ENCODE measurements at regions not wholly inside any gene's neighbourhood (a gene's known extent, or its start where the extent isn't known, plus 50 kb on each side); places are given as distances from the start of the nearest gene placed in this dataset.
A peak's percentile ranks its signal among the peaks of the same experiment; 100 is the strongest.

GRCh38 chr1:29504709-29505410 is 268.5 kb downstream of the PTPRU start:
- H3K9me3 Mint-ChIP-seq: no peaks in the 10 kb centered on the region
- POLR2A ChIA-PET: no interaction called here
- no peak for DNase-seq
- H3K4me3 Mint-ChIP-seq: no peak overlapping the region
- H3K36me3 Mint-ChIP-seq (ENCODE audit: low read depth): no peaks in the 10 kb centered on the region
- CTCF ChIA-PET: no interaction called here
- peaks cover 2% of the 10 kb centered on the region for H3K27me3 Mint-ChIP-seq
- no peak overlapping the region for H3K27ac Mint-ChIP-seq
- no peaks in the 10 kb centered on the region for H3K4me1 Mint-ChIP-seq

GRCh38 chr1:29504196-29504595 is 267.9 kb downstream of the PTPRU start:
- H3K9me3 Mint-ChIP-seq: no peaks in the 10 kb centered on the region
- no peak overlapping the region for H3K27ac Mint-ChIP-seq
- no peaks in the 10 kb centered on the region for H3K36me3 Mint-ChIP-seq (ENCODE audit: low read depth)
- H3K4me3 Mint-ChIP-seq: no peak overlapping the region
- peaks cover 2% of the 10 kb centered on the region for H3K27me3 Mint-ChIP-seq
- no peaks in the 10 kb centered on the region for H3K4me1 Mint-ChIP-seq
- POLR2A ChIA-PET: no interaction called here
- no peak for DNase-seq
- CTCF ChIA-PET: no interaction called here

GRCh38 chr1:29502911-29503840 is 266.9 kb downstream of the PTPRU start:
- Mint-ChIP-seq H3K4me3 (no peak overlapping the region), H3K27ac (no peak overlapping the region), H3K27me3 (peaks cover 2% of the 10 kb centered on the region), H3K9me3 (no peaks in the 10 kb centered on the region), H3K4me1 (no peaks in the 10 kb centered on the region), H3K36me3 (ENCODE audit: low read depth) (no peaks in the 10 kb centered on the region)
- CTCF ChIA-PET: no interaction called here
- DNase-seq: no peak
- POLR2A ChIA-PET: no interaction called here

GRCh38 chr1:29502225-29502910 is 266.0 kb downstream of the PTPRU start:
- DNase-seq: no peak
- H3K36me3 Mint-ChIP-seq (ENCODE audit: low read depth): no peaks in the 10 kb centered on the region
- H3K27me3 Mint-ChIP-seq: peaks cover 2% of the 10 kb centered on the region
- H3K9me3 Mint-ChIP-seq: no peaks in the 10 kb centered on the region
- H3K4me1 Mint-ChIP-seq: no peaks in the 10 kb centered on the region
- CTCF ChIA-PET: no interaction called here
- no peak overlapping the region for H3K27ac Mint-ChIP-seq
- no peak overlapping the region for H3K4me3 Mint-ChIP-seq
- POLR2A ChIA-PET: no interaction called here

GRCh38 chr1:29501227-29501976 is 265.1 kb downstream of the PTPRU start:
- Mint-ChIP-seq H3K36me3 (ENCODE audit: low read depth) (no peaks in the 10 kb centered on the region), H3K27ac (no peak overlapping the region), H3K4me1 (no peaks in the 10 kb centered on the region), H3K9me3 (no peaks in the 10 kb centered on the region), H3K4me3 (no peak overlapping the region), H3K27me3 (peaks cover 2% of the 10 kb centered on the region)
- ChIA-PET CTCF (no interaction called here), POLR2A (no interaction called here)
- DNase-seq: no peak

- peak; percentile 14 for DNase-seq
- Mint-ChIP-seq H3K27me3 (no peaks in the 10 kb centered on the region), H3K4me1 (no peaks in the 10 kb centered on the region), H3K9me3 (no peaks in the 10 kb centered on the region), H3K4me3 (no peak overlapping the region), H3K36me3 (ENCODE audit: low read depth) (no peaks in the 10 kb centered on the region), H3K27ac (no peak overlapping the region)
- POLR2A ChIA-PET: no interaction called here
- CTCF ChIA-PET: no interaction called here
These were observed 264.3 kb downstream of the PTPRU start for GRCh38 chr1:29500651-29501050.

- Mint-ChIP-seq H3K9me3 (no peaks in the 10 kb centered on the region), H3K4me1 (no peaks in the 10 kb centered on the region), H3K27ac (no peak overlapping the region), H3K27me3 (no peaks in the 10 kb centered on the region), H3K4me3 (no peak overlapping the region), H3K36me3 (ENCODE audit: low read depth) (no peaks in the 10 kb centered on the region)
- CTCF ChIA-PET: no interaction called here
- peak; percentile 11 for DNase-seq
- POLR2A ChIA-PET: no interaction called here
These were observed 263.7 kb downstream of the PTPRU start for GRCh38 chr1:29500041-29500440.

- Mint-ChIP-seq H3K36me3 (ENCODE audit: low read depth) (no peaks in the 10 kb centered on the region), H3K27ac (no peak overlapping the region), H3K9me3 (no peaks in the 10 kb centered on the region), H3K4me3 (no peak overlapping the region), H3K27me3 (peaks cover 2% of the 10 kb centered on the region), H3K4me1 (no peaks in the 10 kb centered on the region)
- CTCF ChIA-PET: no interaction called here
- POLR2A ChIA-PET: no interaction called here
- no peak for DNase-seq
These were observed 262.9 kb downstream of the PTPRU start for GRCh38 chr1:29499104-29499650.

GRCh38 chr1:29498126-29499103 is 262.1 kb downstream of the PTPRU start:
- Mint-ChIP-seq H3K36me3 (ENCODE audit: low read depth) (no peaks in the 10 kb centered on the region), H3K9me3 (no peaks in the 10 kb centered on the region), H3K27ac (no peak overlapping the region), H3K27me3 (peaks cover 2% of the 10 kb centered on the region), H3K4me1 (no peaks in the 10 kb centered on the region), H3K4me3 (no peak overlapping the region)
- CTCF ChIA-PET: no interaction called here
- POLR2A ChIA-PET: no interaction called here
- no peak for DNase-seq

GRCh38 chr1:29497395-29498125 is 261.2 kb downstream of the PTPRU start:
- no peak overlapping the region for H3K27ac Mint-ChIP-seq
- no peaks in the 10 kb centered on the region for H3K4me1 Mint-ChIP-seq
- CTCF ChIA-PET: no interaction called here
- H3K36me3 Mint-ChIP-seq (ENCODE audit: low read depth): no peaks in the 10 kb centered on the region
- DNase-seq: no peak
- POLR2A ChIA-PET: no interaction called here
- H3K9me3 Mint-ChIP-seq: no peaks in the 10 kb centered on the region
- H3K27me3 Mint-ChIP-seq: peaks cover 2% of the 10 kb centered on the region
- no peak overlapping the region for H3K4me3 Mint-ChIP-seq

- DNase-seq: peak; percentile 6
- CTCF ChIA-PET: no interaction called here
These were observed 260.4 kb downstream of the PTPRU start for GRCh38 chr1:29496701-29497100.

More at GRCh38 chr1:29496701-29497100, 260.4 kb downstream of the PTPRU start:
- Mint-ChIP-seq H3K9me3 (no peaks in the 10 kb centered on the region), H3K4me3 (no peak overlapping the region), H3K27me3 (peaks cover 2% of the 10 kb centered on the region), H3K36me3 (ENCODE audit: low read depth) (no peaks in the 10 kb centered on the region), H3K4me1 (no peaks in the 10 kb centered on the region), H3K27ac (no peak overlapping the region)
- POLR2A ChIA-PET: no interaction called here
